ENCODE measurements at regions not wholly inside any gene's neighbourhood (a gene's known extent, or its start where the extent isn't known, plus 50 kb on each side); places are given as distances from the start of the nearest gene placed in this dataset.

DNA sequence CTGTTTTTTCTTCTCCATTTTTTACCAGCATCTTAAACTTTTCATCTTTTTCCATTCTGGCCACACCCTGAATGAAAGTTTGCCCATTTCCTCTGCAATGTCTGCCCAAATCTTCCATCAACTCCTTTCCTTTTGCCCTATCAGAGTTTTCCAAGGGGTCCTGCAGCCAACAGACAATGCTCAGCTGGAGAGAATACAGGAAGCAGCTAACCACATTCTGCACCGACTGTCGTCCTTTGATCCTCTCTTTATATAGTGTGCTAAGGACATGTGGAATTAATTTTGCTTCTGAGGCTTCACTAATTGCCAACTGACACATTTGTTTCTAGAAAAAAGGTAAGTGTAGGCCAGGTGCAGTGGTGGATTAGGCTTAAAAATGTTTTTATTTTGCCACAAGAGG, 50.5 kb upstream of the DLX2 start:
- no peak for DNase-seq (ENCODE audit: low read depth)
- TF ChIP-seq, protein P1, sequence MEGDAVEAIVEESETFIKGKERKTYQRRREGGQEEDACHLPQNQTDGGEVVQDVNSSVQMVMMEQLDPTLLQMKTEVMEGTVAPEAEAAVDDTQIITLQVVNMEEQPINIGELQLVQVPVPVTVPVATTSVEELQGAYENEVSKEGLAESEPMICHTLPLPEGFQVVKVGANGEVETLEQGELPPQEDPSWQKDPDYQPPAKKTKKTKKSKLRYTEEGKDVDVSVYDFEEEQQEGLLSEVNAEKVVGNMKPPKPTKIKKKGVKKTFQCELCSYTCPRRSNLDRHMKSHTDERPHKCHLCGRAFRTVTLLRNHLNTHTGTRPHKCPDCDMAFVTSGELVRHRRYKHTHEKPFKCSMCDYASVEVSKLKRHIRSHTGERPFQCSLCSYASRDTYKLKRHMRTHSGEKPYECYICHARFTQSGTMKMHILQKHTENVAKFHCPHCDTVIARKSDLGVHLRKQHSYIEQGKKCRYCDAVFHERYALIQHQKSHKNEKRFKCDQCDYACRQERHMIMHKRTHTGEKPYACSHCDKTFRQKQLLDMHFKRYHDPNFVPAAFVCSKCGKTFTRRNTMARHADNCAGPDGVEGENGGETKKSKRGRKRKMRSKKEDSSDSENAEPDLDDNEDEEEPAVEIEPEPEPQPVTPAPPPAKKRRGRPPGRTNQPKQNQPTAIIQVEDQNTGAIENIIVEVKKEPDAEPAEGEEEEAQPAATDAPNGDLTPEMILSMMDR (IDR thresholded peaks at IDR 0.05; ENCODE audit: insufficient read depth, low read depth, low read length), result no peak
- no peak overlapping the region for H3K4me3 ChIP-seq (ENCODE audit: low read depth, low read length)

DNA sequence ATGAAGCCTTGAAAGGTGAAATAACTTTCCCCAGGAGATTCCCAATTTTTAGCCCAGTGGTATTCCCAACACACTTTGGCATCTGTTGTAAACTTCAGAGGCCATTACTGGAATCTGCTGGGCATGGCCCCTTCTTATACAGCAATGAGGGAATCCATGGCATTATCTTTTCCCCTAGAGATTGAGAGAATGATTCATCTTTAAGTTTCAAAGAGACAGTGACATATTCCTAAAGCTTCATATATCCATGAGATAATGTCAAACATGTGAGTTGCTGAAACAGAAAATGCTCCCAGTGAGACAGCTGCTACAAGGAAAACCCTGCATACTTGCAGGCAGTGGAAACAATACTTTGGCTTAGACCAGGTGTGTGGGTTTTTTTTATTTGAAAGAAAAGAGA, 51.1 kb upstream of the DLX2 start:
- TF ChIP-seq, protein P1 (IDR thresholded peaks at IDR 0.05; ENCODE audit: insufficient read depth, low read depth, low read length), result no peak
- DNase-seq (ENCODE audit: low read depth), result no peak
- H3K4me3 ChIP-seq (ENCODE audit: low read depth, low read length), result no peak overlapping the region

DNA sequence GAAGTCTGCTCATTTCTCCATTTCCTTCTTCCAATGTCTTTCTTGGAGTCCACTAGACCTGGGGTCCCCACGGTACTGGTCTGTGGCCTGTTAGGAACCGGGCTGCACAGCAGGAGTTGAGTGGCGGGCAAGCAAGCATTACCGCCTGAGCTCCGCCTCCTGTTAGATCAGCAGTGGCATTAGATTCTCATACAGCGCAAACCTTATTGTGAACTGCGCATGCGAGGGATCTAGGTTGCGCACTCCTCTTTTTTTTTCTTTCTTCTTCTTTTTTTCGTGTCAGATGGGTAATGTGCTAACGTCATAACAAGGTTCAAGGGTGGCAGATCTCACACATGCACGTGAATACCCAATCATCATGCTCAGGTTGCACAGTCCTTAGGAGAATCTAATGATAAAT, 53.1 kb upstream of the DLX2 start:
- TF ChIP-seq, protein P1 (IDR thresholded peaks at IDR 0.05; ENCODE audit: insufficient read depth, low read depth, low read length), result no peak
- no peak for DNase-seq (ENCODE audit: low read depth)

DNA sequence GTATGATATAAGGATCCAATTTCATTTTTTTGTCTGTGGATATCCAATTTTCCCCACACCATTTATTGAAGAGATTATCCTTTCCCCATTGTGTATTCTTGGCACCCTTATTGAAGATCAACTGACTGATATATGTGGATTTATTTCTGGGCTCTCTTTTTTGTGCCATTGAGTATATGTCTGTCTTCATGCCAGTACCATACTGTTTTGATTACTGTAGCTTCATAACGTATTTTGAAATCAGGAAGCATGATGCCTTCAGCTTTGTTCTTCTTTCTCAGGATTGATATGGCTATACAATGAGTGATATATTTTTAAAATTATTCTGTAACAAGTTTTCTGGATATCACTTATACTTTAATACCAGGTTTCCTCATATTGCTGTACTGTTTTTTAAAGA, 58.1 kb upstream of the DLX2 start:
- no peak for DNase-seq (ENCODE audit: low read depth)
- no peak overlapping the region for H3K4me3 ChIP-seq (ENCODE audit: low read depth, low read length)
- TF ChIP-seq, protein P1 (IDR thresholded peaks at IDR 0.05; ENCODE audit: insufficient read depth, low read depth, low read length), result no peak

More for the DNA sequence above, 53.1 kb upstream of the DLX2 start:
- no peak overlapping the region for H3K4me3 ChIP-seq (ENCODE audit: low read depth, low read length)

DNA sequence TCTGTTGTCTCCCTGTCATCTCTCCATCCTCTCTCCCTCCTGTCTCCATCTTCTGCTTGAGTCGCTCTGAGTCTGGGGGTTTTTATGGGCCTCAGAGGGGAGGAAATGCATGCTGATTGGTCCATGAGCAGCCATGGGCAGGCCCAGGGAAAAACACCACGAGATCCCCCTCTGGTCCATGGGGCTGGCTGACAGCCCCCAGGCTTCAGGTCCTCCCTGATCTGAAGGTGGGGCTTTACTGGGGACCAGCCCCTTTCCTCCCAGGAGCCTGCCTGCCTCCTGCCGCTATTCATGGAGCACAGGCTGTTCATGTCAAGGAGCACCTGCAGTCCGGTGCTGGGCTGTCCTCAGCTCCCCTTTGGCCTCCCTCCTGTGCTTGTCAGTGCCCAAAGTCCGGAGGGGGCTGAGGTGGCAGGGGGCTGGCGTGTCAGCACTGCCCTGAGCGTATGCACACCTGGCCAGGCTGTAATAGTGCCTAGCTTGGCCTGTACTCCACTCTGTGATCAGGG, 59.6 kb upstream of the DLX2 start:
- no peak for DNase-seq (ENCODE audit: low read depth)
- H3K4me3 ChIP-seq (ENCODE audit: low read depth, low read length), result no peak overlapping the region
- TF ChIP-seq, protein P1 (IDR thresholded peaks at IDR 0.05; ENCODE audit: insufficient read depth, low read depth, low read length), result no peak

DNA sequence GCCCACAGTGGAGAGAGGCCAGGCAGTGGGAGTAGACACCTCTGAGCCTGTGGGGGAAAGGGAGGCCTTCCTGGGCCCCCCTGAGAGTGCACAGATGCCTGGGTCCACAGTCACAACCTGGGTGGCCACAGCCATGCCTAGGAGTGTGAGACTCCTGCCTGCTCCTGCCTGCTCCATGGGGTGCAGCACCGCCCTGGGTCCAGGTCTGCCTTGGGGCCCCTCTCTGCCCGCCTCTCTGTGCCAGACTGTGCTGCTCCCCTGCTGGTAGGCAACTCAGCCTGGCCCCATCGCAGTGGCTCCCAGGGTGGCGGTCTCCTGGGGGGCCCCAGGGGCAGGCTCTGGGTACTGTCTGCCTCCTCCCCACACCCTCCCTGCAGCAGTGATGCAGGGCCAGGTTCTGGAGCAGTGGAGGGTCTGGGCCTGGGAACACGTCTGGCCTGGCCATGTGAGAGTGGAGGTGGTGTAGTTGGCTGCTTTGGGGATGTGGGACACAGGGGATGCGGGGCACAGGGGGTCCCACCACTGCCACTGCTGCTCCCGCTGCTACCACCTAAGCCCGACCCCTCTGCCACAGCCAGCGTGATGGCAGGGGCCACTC, 60.1 kb upstream of the DLX2 start:
- TF ChIP-seq, protein P1 (IDR thresholded peaks at IDR 0.05; ENCODE audit: insufficient read depth, low read depth, low read length), result no peak
- H3K4me3 ChIP-seq (ENCODE audit: low read depth, low read length), result no peak overlapping the region
- no peak for DNase-seq (ENCODE audit: low read depth)

DNA sequence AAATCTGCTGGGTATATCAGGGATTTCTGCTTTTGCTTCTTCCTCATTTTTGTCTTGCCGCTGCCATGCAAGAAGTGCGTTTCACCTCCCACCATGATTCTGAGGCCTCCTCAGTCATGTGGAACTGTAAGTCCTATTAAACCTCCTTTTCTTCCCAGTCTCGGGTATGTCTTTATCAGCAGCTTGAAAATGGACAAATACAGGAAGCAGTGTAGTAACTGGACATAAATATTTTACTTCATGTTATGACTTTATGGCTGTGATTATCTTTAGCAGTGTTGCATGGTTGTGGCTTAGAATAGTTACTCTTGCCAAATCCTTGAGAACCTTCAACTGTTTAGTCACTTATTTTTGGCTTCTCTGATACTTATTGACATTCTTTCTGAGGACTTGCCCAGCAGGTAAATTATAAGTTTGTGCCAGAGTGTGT, 66.2 kb upstream of the DLX2 start:
- peak; percentile 87 for DNase-seq (ENCODE audit: low read depth)
- TF ChIP-seq, protein P1 (IDR thresholded peaks at IDR 0.05; ENCODE audit: insufficient read depth, low read depth, low read length), result no peak

More for the DNA sequence above, 66.2 kb upstream of the DLX2 start:
- no peak overlapping the region for H3K4me3 ChIP-seq (ENCODE audit: low read depth, low read length)

Data from fibroblast of villous mesenchyme (primary cell).